Mucosa of descending colon (tissue), 3 donors: ENCODE measurements at regions not wholly inside any gene's neighbourhood (a gene's known extent, or its start where the extent isn't known, plus 50 kb on each side); places are given as distances from the start of the nearest gene placed in this dataset.

ENCODE experiments used
- ATAC-seq: fragments of 200-7000 bp; cut with Tn5 transposase; one replicate; pipeline ENCODE4 v1.9.1; 2020; ENCODE audit warnings: mild to moderate bottlenecking, moderate library complexity
- DNase-seq, 3 donors: peaks; one replicate each; pipeline ENCODE4 v3.0.0-alpha.2; 2020
- H3K36me3 ChIP-seq: fragments of 200-600 bp; one replicate; pipeline ENCODE4 v1.8.0; 2021; ENCODE audit warnings: low read depth, mild to moderate bottlenecking
- H3K4me1 ChIP-seq: fragments of 200-600 bp; one replicate; pipeline ENCODE4 v1.8.0; 2021; ENCODE audit warnings: low read depth, mild to moderate bottlenecking
- H3K4me3 ChIP-seq: fragments of 200-600 bp; one replicate; pipeline ENCODE4 v1.8.0; 2021; ENCODE audit warnings: mild to moderate bottlenecking
- H3K9me3 ChIP-seq: fragments of 200-600 bp; one replicate; pipeline ENCODE4 v1.8.0; 2021; ENCODE audit warnings: mild to moderate bottlenecking
- CTCF ChIP-seq: fragments of 200-600 bp; IDR thresholded peaks from one replicate; pipeline ENCODE4 v1.8.0; 2022; ENCODE audit warnings: antibody characterized with exemption, mild to moderate bottlenecking
- intact Hi-C, 2 donors: fragments of 100-400 bp; cut with DNase I in 1 of 2; cut with micrococcal nuclease in 1 of 2; formaldehyde crosslinking; loops; one replicate each; pipeline versions ENCODE4 v1.11.0 to v1.11.1; 2022; cut with DNase I, micrococcal nuclease
- donor health status: DM: no; HTN: no; CAD: no; lungs with moderate emphysema.
- donor health status: DM: no; HTN: no; CAD: no.
- donor health status: DM: no; HTN: yes; CAD: no.

GRCh38 chr2:154549869-154550268, 148.6 kb upstream of the KCNJ3 start:
- Histone ChIP-seq H3K4me3 (no peak overlapping the region), H3K36me3 (no peaks in the 10 kb centered on the region), H3K9me3 (peaks cover 9% of the 10 kb centered on the region), H3K4me1 (no peaks in the 10 kb centered on the region)
- intact Hi-C loops: no loop called here
- DNase-seq: no peak
- no peak for TF ChIP-seq CTCF
- no peak for ATAC-seq

- ATAC-seq: no peak
- DNase-seq: no peak
- Histone ChIP-seq H3K36me3 (no peaks in the 10 kb centered on the region), H3K4me3 (no peak overlapping the region), H3K9me3 (peaks cover 4% of the 10 kb centered on the region), H3K4me1 (no peaks in the 10 kb centered on the region)
- intact Hi-C loops: no loop called here
- TF ChIP-seq CTCF: no peak
Measured at GRCh38 chr2:154551649-154552048, 146.8 kb upstream of the KCNJ3 start.

- intact Hi-C loops: no loop called here
- ATAC-seq (no peak), DNase-seq (no peak)
- Histone ChIP-seq H3K36me3 (no peaks in the 10 kb centered on the region), H3K9me3 (no peaks in the 10 kb centered on the region), H3K4me1 (no peaks in the 10 kb centered on the region), H3K4me3 (no peak overlapping the region)
- TF ChIP-seq CTCF: no peak
Measured at GRCh38 chr2:154554046-154554445, 144.4 kb upstream of the KCNJ3 start.

- DNase-seq (no peak), ATAC-seq (no peak)
- no peak overlapping the region for H3K4me3 ChIP-seq
- intact Hi-C loops: no loop called here
- H3K9me3 ChIP-seq: no peaks in the 10 kb centered on the region
- TF ChIP-seq CTCF: no peak
- H3K4me1 ChIP-seq: no peaks in the 10 kb centered on the region
- no peaks in the 10 kb centered on the region for H3K36me3 ChIP-seq
Measured at GRCh38 chr2:154555710-154556109, 142.8 kb upstream of the KCNJ3 start.

GRCh38 chr2:154556146-154556545, 142.3 kb upstream of the KCNJ3 start:
- H3K4me3 ChIP-seq: no peak overlapping the region
- no peak for TF ChIP-seq CTCF
- no peaks in the 10 kb centered on the region for H3K4me1 ChIP-seq
- no peaks in the 10 kb centered on the region for H3K9me3 ChIP-seq
- no peaks in the 10 kb centered on the region for H3K36me3 ChIP-seq
- DNase-seq: no peak
- no peak for ATAC-seq
- intact Hi-C loops: no loop called here

GRCh38 chr2:154556607-154557006, 141.9 kb upstream of the KCNJ3 start:
- no peak for TF ChIP-seq CTCF

More at GRCh38 chr2:154556607-154557006, 141.9 kb upstream of the KCNJ3 start:
- Histone ChIP-seq H3K9me3 (no peaks in the 10 kb centered on the region), H3K36me3 (no peaks in the 10 kb centered on the region), H3K4me1 (no peaks in the 10 kb centered on the region), H3K4me3 (no peak overlapping the region)
- intact Hi-C loops: no loop called here
- no peak for ATAC-seq
- DNase-seq: no peak
